Liver (tissue), 8 donors: ENCODE measurements at regions not wholly inside any gene's neighbourhood (a gene's known extent, or its start where the extent isn't known, plus 50 kb on each side); places are given as distances from the start of the nearest gene placed in this dataset.

Experiments used
- DNase-seq: peaks from one replicate; pipeline ENCODE4 v3.0.0-alpha.2; 2017; ENCODE audit warnings: low spot score
- H3K27ac ChIP-seq, 2 donors: one replicate each; pipeline ENCODE4 v1.7.0; 2013; ENCODE audit warnings: inconsistent platforms in 2 of 2, low read length in 2 of 2, control low read depth in 1 of 2, low read depth in 1 of 2, mild to moderate bottlenecking in 1 of 2
- H3K27me3 ChIP-seq, 4 donors: one replicate each; pipeline versions ENCODE4 v1.6.1 to v1.7.0; 2013; ENCODE audit warnings: low read length in 3 of 4, inconsistent platforms in 1 of 4, mild to moderate bottlenecking in 1 of 4, moderate library complexity in 1 of 4; ENCODE audit not compliant: control insufficient read depth in 4 of 4, insufficient read depth in 4 of 4
- H3K36me3 ChIP-seq, 4 donors: one replicate each; pipeline versions ENCODE4 v1.6.1 to v1.7.0; 2013; ENCODE audit warnings: low read length in 3 of 4, mild to moderate bottlenecking in 3 of 4, low read depth in 1 of 4, moderate library complexity in 1 of 4; ENCODE audit not compliant: control insufficient read depth in 4 of 4, insufficient read depth in 3 of 4
- H3K4me1 ChIP-seq, 4 donors: one replicate each; pipeline versions ENCODE4 v1.6.1 to v1.7.0; 2013; ENCODE audit warnings: low read length in 3 of 4, mild to moderate bottlenecking in 3 of 4, moderate library complexity in 1 of 4; ENCODE audit not compliant: control insufficient read depth in 4 of 4, insufficient read depth in 4 of 4
- H3K4me3 ChIP-seq, 3 donors: one replicate each; pipeline versions ENCODE4 v1.6.1 to v1.7.0; 2013; ENCODE audit warnings: low read length in 3 of 3, control low read depth in 1 of 3, low read depth in 1 of 3, mild to moderate bottlenecking in 1 of 3
- H3K9ac ChIP-seq, 2 donors: one replicate each; pipeline ENCODE4 v1.7.0; 2013; ENCODE audit warnings: low read length in 2 of 2, mild to moderate bottlenecking in 2 of 2, moderate library complexity in 2 of 2, control low read depth in 1 of 2, low read depth in 1 of 2
- H3K9me3 ChIP-seq, 4 donors: one replicate each; pipeline versions ENCODE4 v1.6.1 to v1.7.0; 2013; ENCODE audit warnings: low read length in 3 of 4; ENCODE audit not compliant: control insufficient read depth in 4 of 4
- ATF3 ChIP-seq: IDR thresholded peaks from 2 replicates; pipeline ENCODE4 v1.6.1; 2016; ENCODE audit warnings: antibody characterized with exemption
- CTCF ChIP-seq: fragments of 150-350 bp; IDR thresholded peaks from 2 replicates; pipeline ENCODE4 v1.5.1; 2017; ENCODE audit warnings: improper control_type of control experiment, low read depth, low read length; ENCODE audit not compliant: missing input control
- EGR1 ChIP-seq, 2 donors: IDR thresholded peaks; 2 replicates each; pipeline ENCODE4 v1.6.1; 2016 to 2018; ENCODE audit warnings: antibody characterized with exemption in 2 of 2, low read depth in 2 of 2
- FOXA2 ChIP-seq: IDR thresholded peaks from 2 replicates; pipeline ENCODE4 v1.6.1; 2016; ENCODE audit warnings: antibody characterized with exemption
- GABPA ChIP-seq, 2 donors: IDR thresholded peaks in 1 of 2; conservative IDR thresholded peaks in 1 of 2; 2 replicates each; pipeline ENCODE4 v1.6.1; 2016; ENCODE audit warnings: antibody characterized with exemption in 2 of 2, mild to moderate bottlenecking in 1 of 2, moderate library complexity in 1 of 2
- HNF4A ChIP-seq, 2 donors: conservative IDR thresholded peaks; 2 replicates each; pipeline ENCODE4 v1.6.1; 2016; ENCODE audit warnings: antibody characterized with exemption in 2 of 2, mild to moderate bottlenecking in 2 of 2
- HNF4G ChIP-seq: IDR thresholded peaks from 2 replicates; pipeline ENCODE4 v1.6.1; 2016; ENCODE audit warnings: antibody characterized with exemption
- JUND ChIP-seq, 2 donors: IDR thresholded peaks; 2 replicates each; pipeline ENCODE4 v1.6.1; 2016; ENCODE audit warnings: antibody characterized with exemption in 2 of 2
- MAX ChIP-seq: IDR thresholded peaks from 2 replicates; pipeline ENCODE4 v1.6.1; 2016; ENCODE audit warnings: antibody characterized with exemption
- SP1 ChIP-seq: IDR thresholded peaks from 2 replicates; pipeline ENCODE4 v1.6.1; 2018; ENCODE audit warnings: antibody characterized with exemption, mild to moderate bottlenecking
- YY1 ChIP-seq: IDR thresholded peaks from 2 replicates; pipeline ENCODE4 v1.6.1; 2016; ENCODE audit warnings: antibody characterized with exemption, mild to moderate bottlenecking
- WGBS: extraction: QIAGEN DNeasy Blood & Tissue Kit; methylation state at CpG from one replicate; pipeline ENCODE4 v1.1.7; 2013; 5-methylcytosine and 5-hydroxymethylcytosine counted together
- TF ChIP-seq, protein P1 (sequence below): IDR thresholded peaks from 2 replicates; pipeline ENCODE4 v1.6.1; 2016; ENCODE audit warnings: antibody characterized with exemption, mild to moderate bottlenecking
- donor health status: healthy.
- donor health status: healthy.
- donor health status: healthy.
- donor health status: healthy.
- donor health status: healthy.

GRCh38 chr11:127679816-127680545 lies 679.4 kb upstream of the KIRREL3 start:
- Histone ChIP-seq H3K4me3 (no peak overlapping the region), H3K36me3 (no peaks in the 10 kb centered on the region), H3K9me3 (no peaks in the 10 kb centered on the region), H3K4me1 (peaks cover 0 to 11% (median under 1%) of the 10 kb centered on the region in 4 donors), H3K9ac (no peak overlapping the region), H3K27me3 (no peaks in the 10 kb centered on the region), H3K27ac (no peak overlapping the region)
- TF ChIP-seq FOXA2 (no peak), HNF4A (conservative IDR thresholded peaks at IDR 0.05) (peak; percentile 16 to 59)
- WGBS, result 53% methylated on average over 8 of the region's 8 CpGs
- no peak for DNase-seq

DNA sequence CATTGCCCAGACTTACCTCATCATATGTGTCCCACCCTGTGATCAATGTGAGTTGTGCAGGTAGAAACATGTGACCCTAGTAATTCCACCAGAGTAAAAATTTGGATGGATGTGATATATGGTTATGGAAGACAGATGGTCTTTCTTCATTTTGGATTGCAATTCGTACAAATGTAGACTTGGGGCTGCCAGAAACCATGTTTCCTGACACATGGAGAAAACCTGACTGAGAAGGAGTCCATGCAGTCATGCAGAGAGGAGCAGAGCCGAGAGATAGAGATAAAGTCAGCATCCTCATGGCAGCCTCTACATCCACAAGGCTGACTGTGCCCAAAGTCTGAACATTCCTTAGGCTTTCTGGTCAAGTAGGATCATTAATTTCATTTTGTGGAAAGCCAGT lies 678.1 kb upstream of the KIRREL3 start:
- no peak overlapping the region for H3K4me3 ChIP-seq

DNA sequence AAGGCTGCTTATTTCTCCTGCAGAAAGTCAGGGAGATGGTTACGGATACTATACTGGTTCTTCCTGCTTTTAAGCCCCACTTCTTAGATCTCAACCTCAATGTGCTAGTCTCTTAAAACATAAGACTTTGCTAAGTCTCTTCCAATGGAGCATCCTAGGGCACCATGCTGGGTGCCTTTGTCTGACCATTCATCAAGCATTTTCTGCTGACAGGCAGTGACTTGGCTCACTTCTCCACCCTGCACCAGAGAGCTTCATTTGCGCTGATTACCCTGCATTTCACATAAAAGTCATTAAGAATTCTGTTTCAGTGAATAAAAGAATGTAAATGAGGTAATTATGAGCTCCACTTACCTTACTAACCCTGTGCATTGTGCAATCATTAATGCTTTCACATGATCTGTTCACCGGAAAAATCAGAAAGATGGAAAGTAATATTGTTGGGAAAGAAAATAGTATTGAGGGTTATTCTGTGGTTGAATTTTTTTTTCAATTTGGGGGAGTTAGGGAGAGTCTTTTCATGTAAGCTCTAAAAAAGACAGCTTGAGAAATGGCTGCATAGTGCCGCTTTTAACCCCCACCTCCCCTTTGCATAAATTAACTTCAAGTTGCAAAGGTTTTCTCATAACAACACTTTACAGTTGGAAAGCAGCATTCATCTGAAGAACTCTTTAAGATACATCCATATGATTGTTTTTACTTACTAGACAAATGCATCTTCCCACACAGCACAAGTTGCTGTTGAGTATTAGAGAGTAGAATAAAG lies 677.3 kb upstream of the KIRREL3 start:
- Histone ChIP-seq H3K27ac (no peak overlapping the region), H3K4me3 (no peak overlapping the region), H3K9me3 (no peaks in the 10 kb centered on the region), H3K9ac (no peak overlapping the region), H3K36me3 (no peaks in the 10 kb centered on the region), H3K27me3 (no peaks in the 10 kb centered on the region), H3K4me1 (peaks cover 0 to 11% (median under 1%) of the 10 kb centered on the region in 4 donors)
- TF ChIP-seq GABPA (IDR thresholded peaks at IDR 0.05 in 1 of 2, conservative IDR thresholded peaks at IDR 0.05 in 1 of 2) (no peak), CTCF (no peak), MAX (no peak), HNF4A (conservative IDR thresholded peaks at IDR 0.05) (no peak), YY1 (no peak), ATF3 (no peak), SP1 (no peak), HNF4G (no peak)
- TF ChIP-seq, protein P1, sequence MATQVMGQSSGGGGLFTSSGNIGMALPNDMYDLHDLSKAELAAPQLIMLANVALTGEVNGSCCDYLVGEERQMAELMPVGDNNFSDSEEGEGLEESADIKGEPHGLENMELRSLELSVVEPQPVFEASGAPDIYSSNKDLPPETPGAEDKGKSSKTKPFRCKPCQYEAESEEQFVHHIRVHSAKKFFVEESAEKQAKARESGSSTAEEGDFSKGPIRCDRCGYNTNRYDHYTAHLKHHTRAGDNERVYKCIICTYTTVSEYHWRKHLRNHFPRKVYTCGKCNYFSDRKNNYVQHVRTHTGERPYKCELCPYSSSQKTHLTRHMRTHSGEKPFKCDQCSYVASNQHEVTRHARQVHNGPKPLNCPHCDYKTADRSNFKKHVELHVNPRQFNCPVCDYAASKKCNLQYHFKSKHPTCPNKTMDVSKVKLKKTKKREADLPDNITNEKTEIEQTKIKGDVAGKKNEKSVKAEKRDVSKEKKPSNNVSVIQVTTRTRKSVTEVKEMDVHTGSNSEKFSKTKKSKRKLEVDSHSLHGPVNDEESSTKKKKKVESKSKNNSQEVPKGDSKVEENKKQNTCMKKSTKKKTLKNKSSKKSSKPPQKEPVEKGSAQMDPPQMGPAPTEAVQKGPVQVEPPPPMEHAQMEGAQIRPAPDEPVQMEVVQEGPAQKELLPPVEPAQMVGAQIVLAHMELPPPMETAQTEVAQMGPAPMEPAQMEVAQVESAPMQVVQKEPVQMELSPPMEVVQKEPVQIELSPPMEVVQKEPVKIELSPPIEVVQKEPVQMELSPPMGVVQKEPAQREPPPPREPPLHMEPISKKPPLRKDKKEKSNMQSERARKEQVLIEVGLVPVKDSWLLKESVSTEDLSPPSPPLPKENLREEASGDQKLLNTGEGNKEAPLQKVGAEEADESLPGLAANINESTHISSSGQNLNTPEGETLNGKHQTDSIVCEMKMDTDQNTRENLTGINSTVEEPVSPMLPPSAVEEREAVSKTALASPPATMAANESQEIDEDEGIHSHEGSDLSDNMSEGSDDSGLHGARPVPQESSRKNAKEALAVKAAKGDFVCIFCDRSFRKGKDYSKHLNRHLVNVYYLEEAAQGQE, result no peak
- whole genome bisulfite sequencing, result 94% methylated on average over 4 of the region's 4 CpGs
- DNase-seq, result no peak

More for the DNA sequence above, 678.1 kb upstream of the KIRREL3 start:
- Histone ChIP-seq H3K36me3 (no peaks in the 10 kb centered on the region), H3K4me1 (peaks cover 0 to 11% (median under 1%) of the 10 kb centered on the region in 4 donors), H3K9ac (no peak overlapping the region), H3K9me3 (no peaks in the 10 kb centered on the region), H3K27me3 (no peaks in the 10 kb centered on the region), H3K27ac (no peak overlapping the region)
- DNase-seq, result no peak
- WGBS, result 82% methylated on average over 2 of the region's 2 CpGs
- TF ChIP-seq SP1 (no peak), GABPA (IDR thresholded peaks at IDR 0.05 in 1 of 2, conservative IDR thresholded peaks at IDR 0.05 in 1 of 2) (no peak), HNF4G (no peak), EGR1 (IDR thresholded peaks at IDR 0.05; ENCODE audit: low read depth in 2 of 2) (no peak), JUND (IDR thresholded peaks at IDR 0.05) (no peak), HNF4A (conservative IDR thresholded peaks at IDR 0.05) (no peak)
